OCI-LY7 (cell line): ENCODE measurements at regions not wholly inside any gene's neighbourhood (a gene's known extent, or its start where the extent isn't known, plus 50 kb on each side); places are given as distances from the start of the nearest gene placed in this dataset.

Experiments
- CTCF ChIP-seq: fragments of 200-600 bp; sonication (generic); conservative IDR thresholded peaks from 2 replicates; pipeline ENCODE4 v1.5.1; 2014; ENCODE audit warnings: mild to moderate bottlenecking, antibody characterized with exemption, low read length, moderate library complexity, mixed read lengths
- EZH2phosphoT487 ChIP-seq: fragments of 200-600 bp; sonication (generic); IDR thresholded peaks from 2 replicates; pipeline ENCODE4 v1.6.1; 2018; ENCODE audit warnings: low read depth, borderline replicate concordance, mild to moderate bottlenecking, mixed run types, antibody characterized with exemption, low read length, moderate library complexity, mixed read lengths

GRCh38 chr9:104330841-104331240 is 173.2 kb upstream of the OR13F1 start:
- TF ChIP-seq CTCF (no peak), EZH2phosphoT487 (no peak)
